Muscle layer of duodenum (tissue), 2 donors: ENCODE measurements at regions not wholly inside any gene's neighbourhood (a gene's known extent, or its start where the extent isn't known, plus 50 kb on each side); places are given as distances from the start of the nearest gene placed in this dataset.

Experiments used
- H3K27ac ChIP-seq: one replicate; pipeline ENCODE4 v1.7.0; 2013; ENCODE audit warnings: mild to moderate bottlenecking, low read length
- H3K27me3 ChIP-seq: one replicate; pipeline ENCODE4 v1.7.0; 2013; ENCODE audit warnings: low read depth, mild to moderate bottlenecking, control low read depth, low read length
- H3K36me3 ChIP-seq, 2 donors: one replicate each; pipeline ENCODE4 v1.7.0; 2013; ENCODE audit warnings: low read length in 2 of 2, control low read depth in 1 of 2, mild to moderate bottlenecking in 1 of 2; ENCODE audit not compliant: insufficient read depth in 2 of 2, control insufficient read depth in 1 of 2
- H3K4me1 ChIP-seq, 2 donors: one replicate each; pipeline ENCODE4 v1.7.0; 2013; ENCODE audit warnings: low read length in 2 of 2, mild to moderate bottlenecking in 2 of 2, control low read depth in 1 of 2, moderate library complexity in 1 of 2; ENCODE audit not compliant: insufficient read depth in 2 of 2, control insufficient read depth in 1 of 2
- H3K4me3 ChIP-seq, 2 donors: one replicate each; pipeline ENCODE4 v1.7.0; 2013; ENCODE audit warnings: low read length in 2 of 2, low read depth in 1 of 2, mild to moderate bottlenecking in 1 of 2
- H3K9me3 ChIP-seq, 2 donors: one replicate each; pipeline ENCODE4 v1.7.0; 2013; ENCODE audit warnings: low read length in 2 of 2, control low read depth in 1 of 2, mild to moderate bottlenecking in 1 of 2; ENCODE audit not compliant: control insufficient read depth in 1 of 2
- donor health status: healthy.

- H3K9me3 ChIP-seq: no peaks in the 10 kb centered on the region
- H3K4me3 ChIP-seq: no peak overlapping the region
- no peaks in the 10 kb centered on the region for H3K36me3 ChIP-seq
- H3K27me3 ChIP-seq: no peaks in the 10 kb centered on the region
- no peak overlapping the region for H3K27ac ChIP-seq
- H3K4me1 ChIP-seq: no peaks in the 10 kb centered on the region
Measured at GRCh38 chr4:95998311-95998710, 158.4 kb downstream of the PDHA2 start.

GRCh38 chr4:96003951-96004740, 164.3 kb downstream of the PDHA2 start:
- Histone ChIP-seq H3K27ac (no peak overlapping the region), H3K4me3 (no peak overlapping the region), H3K4me1 (no peaks in the 10 kb centered on the region), H3K36me3 (no peaks in the 10 kb centered on the region), H3K9me3 (no peaks in the 10 kb centered on the region), H3K27me3 (no peaks in the 10 kb centered on the region)

- Histone ChIP-seq H3K36me3 (no peaks in the 10 kb centered on the region), H3K27ac (no peak overlapping the region), H3K4me1 (no peaks in the 10 kb centered on the region), H3K4me3 (no peak overlapping the region), H3K27me3 (no peaks in the 10 kb centered on the region), H3K9me3 (no peaks in the 10 kb centered on the region)
Measured at GRCh38 chr4:96009427-96010119, 169.7 kb downstream of the PDHA2 start.

GRCh38 chr4:96012687-96013086, 172.8 kb downstream of the PDHA2 start:
- Histone ChIP-seq H3K36me3 (no peaks in the 10 kb centered on the region), H3K27ac (no peak overlapping the region), H3K4me1 (no peaks in the 10 kb centered on the region), H3K27me3 (no peaks in the 10 kb centered on the region), H3K9me3 (no peaks in the 10 kb centered on the region), H3K4me3 (no peak overlapping the region)

GRCh38 chr4:96016634-96017299, 176.9 kb downstream of the PDHA2 start:
- no peak overlapping the region for H3K27ac ChIP-seq
- H3K36me3 ChIP-seq: no peaks in the 10 kb centered on the region
- H3K4me3 ChIP-seq: no peak overlapping the region
- no peaks in the 10 kb centered on the region for H3K9me3 ChIP-seq
- no peaks in the 10 kb centered on the region for H3K27me3 ChIP-seq
- no peaks in the 10 kb centered on the region for H3K4me1 ChIP-seq

GRCh38 chr4:96025011-96025410, 185.1 kb downstream of the PDHA2 start:
- Histone ChIP-seq H3K9me3 (no peaks in the 10 kb centered on the region), H3K4me1 (no peaks in the 10 kb centered on the region), H3K27ac (no peak overlapping the region), H3K4me3 (no peak overlapping the region), H3K27me3 (no peaks in the 10 kb centered on the region), H3K36me3 (no peaks in the 10 kb centered on the region)

GRCh38 chr4:96035727-96036126, 195.8 kb downstream of the PDHA2 start:
- no peaks in the 10 kb centered on the region for H3K9me3 ChIP-seq
- no peak overlapping the region for H3K4me3 ChIP-seq
- H3K4me1 ChIP-seq: no peaks in the 10 kb centered on the region
- no peaks in the 10 kb centered on the region for H3K27me3 ChIP-seq
- H3K36me3 ChIP-seq: no peaks in the 10 kb centered on the region
- no peak overlapping the region for H3K27ac ChIP-seq

- Histone ChIP-seq H3K27ac (no peak overlapping the region), H3K36me3 (no peaks in the 10 kb centered on the region), H3K9me3 (no peaks in the 10 kb centered on the region), H3K4me1 (no peaks in the 10 kb centered on the region), H3K27me3 (no peaks in the 10 kb centered on the region), H3K4me3 (no peak overlapping the region)
Measured at GRCh38 chr4:96036781-96037180, 196.9 kb downstream of the PDHA2 start.

- H3K27ac ChIP-seq: no peak overlapping the region
- H3K4me3 ChIP-seq: no peak overlapping the region
- no peaks in the 10 kb centered on the region for H3K9me3 ChIP-seq
- no peaks in the 10 kb centered on the region for H3K27me3 ChIP-seq
- no peaks in the 10 kb centered on the region for H3K36me3 ChIP-seq
- no peaks in the 10 kb centered on the region for H3K4me1 ChIP-seq
Measured at GRCh38 chr4:96037705-96038104, 197.8 kb downstream of the PDHA2 start.

DNA sequence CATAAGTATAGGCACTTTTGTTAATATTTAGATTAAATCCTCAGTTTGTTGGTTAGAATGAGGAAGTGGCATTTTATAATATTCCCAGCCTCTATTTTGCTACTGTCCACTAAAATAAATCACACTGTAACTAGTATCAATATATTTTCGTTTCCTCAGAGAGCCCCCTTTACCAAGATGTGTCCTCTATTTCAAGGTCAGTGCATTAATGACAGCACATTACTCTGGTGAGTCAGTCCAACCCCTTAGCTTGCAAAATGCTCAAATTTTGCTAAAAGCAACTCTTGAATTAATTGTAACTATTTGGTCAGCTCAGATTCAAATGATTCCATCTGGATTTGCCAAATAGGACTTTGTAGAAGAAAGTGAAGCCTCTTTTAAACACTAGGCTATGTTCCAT, 199.3 kb downstream of the PDHA2 start:
- H3K27me3 ChIP-seq: no peaks in the 10 kb centered on the region
- H3K4me1 ChIP-seq: no peaks in the 10 kb centered on the region
- H3K27ac ChIP-seq: no peak overlapping the region
- no peak overlapping the region for H3K4me3 ChIP-seq
- H3K36me3 ChIP-seq: no peaks in the 10 kb centered on the region
- H3K9me3 ChIP-seq: no peaks in the 10 kb centered on the region

DNA sequence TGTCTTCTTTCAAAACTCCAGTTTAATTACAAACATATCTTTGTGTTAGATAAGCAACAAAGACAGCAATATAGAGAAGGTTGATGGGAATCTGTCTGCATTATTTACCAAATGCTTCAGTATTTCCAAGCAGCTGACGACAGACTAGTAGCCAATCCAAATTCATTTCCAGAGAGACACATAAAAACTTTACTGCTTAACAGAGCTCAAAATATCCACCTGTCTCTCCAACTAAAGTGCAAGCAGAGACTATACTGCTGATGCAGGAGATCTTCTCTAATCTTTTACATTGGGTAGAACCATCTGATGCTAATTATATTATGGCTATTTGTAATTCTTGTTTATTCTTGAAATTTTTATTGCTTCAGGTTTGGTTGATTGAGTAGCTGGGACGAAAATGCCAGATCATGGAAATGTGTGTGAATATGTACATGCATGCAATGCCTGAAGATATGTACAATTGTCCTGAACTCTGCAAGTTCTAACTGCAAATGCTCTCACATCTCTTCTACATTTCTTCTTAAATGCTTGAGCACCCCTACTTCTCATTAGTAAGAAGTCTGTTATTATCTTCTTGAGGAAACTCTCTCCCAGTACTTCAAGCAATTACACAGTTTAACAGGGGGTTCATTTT, 200.0 kb downstream of the PDHA2 start:
- Histone ChIP-seq H3K4me1 (no peaks in the 10 kb centered on the region), H3K36me3 (no peaks in the 10 kb centered on the region), H3K9me3 (no peaks in the 10 kb centered on the region), H3K27ac (no peak overlapping the region), H3K27me3 (no peaks in the 10 kb centered on the region), H3K4me3 (no peak overlapping the region)
